WTC11 (cell line): ENCODE measurements at regions not wholly inside any gene's neighbourhood (a gene's known extent, or its start where the extent isn't known, plus 50 kb on each side); places are given as distances from the start of the nearest gene placed in this dataset.

ENCODE experiments used
- ATAC-seq: fragments of 200-7000 bp; cut with Tn5 transposase; 2 replicates; pipeline ENCODE4 v1.10.0; 2021; ENCODE audit warnings: mild to moderate bottlenecking, moderate library complexity
- CTCF ChIA-PET: fragments of 300-600 bp; sonication (Branson Sonifier 250); formaldehyde crosslinking; loops from one replicate; lab custom pipeline; 2021; ENCODE audit warnings: antibody characterized with exemption; lab: Charles Lee
- POLR2A ChIA-PET: fragments of 350-600 bp; sonication (Branson Sonifier 250); formaldehyde crosslinking; loops from one replicate; lab custom pipeline; 2021; ENCODE audit warnings: antibody characterized with exemption; lab: Charles Lee
- DNase-seq: peaks from one replicate; pipeline ENCODE4 v3.0.0; 2021; ENCODE audit warnings: low spot score
- H3K27ac Mint-ChIP-seq: 2 replicates; pipeline ENCODE4 v1.8.0; 2021; ENCODE audit warnings: mixed read lengths
- H3K27me3 Mint-ChIP-seq: 2 replicates; pipeline ENCODE4 v1.8.0; 2021; ENCODE audit warnings: low read depth, mild to moderate bottlenecking, moderate library complexity, mixed read lengths
- H3K36me3 Mint-ChIP-seq: 2 replicates; pipeline ENCODE4 v1.8.0; 2021; ENCODE audit warnings: mixed read lengths
- H3K4me1 Mint-ChIP-seq: 2 replicates; pipeline ENCODE4 v1.8.0; 2022; ENCODE audit warnings: mixed read lengths
- H3K4me3 Mint-ChIP-seq: 2 replicates; pipeline ENCODE4 v1.8.0; 2021; ENCODE audit warnings: mild to moderate bottlenecking, moderate library complexity, mixed read lengths
- H3K9me3 Mint-ChIP-seq: 2 replicates; pipeline ENCODE4 v1.8.0; 2021; ENCODE audit warnings: mixed read lengths
- AR ChIP-seq: fragments of 250-450 bp; sonication (Bioruptor Pico); IDR thresholded peaks from 2 replicates; pipeline ENCODE4 v1.9.0; 2021; ENCODE audit warnings: mild to moderate bottlenecking
- ATF6 ChIP-seq: sonication (generic); formaldehyde crosslinking; IDR thresholded peaks from 2 replicates; pipeline ENCODE4 v1.8.1; 2023; ENCODE audit warnings: mild to moderate bottlenecking, missing genetic modification reagents
- E2F1 ChIP-seq: sonication (generic); formaldehyde crosslinking; IDR thresholded peaks from 2 replicates; pipeline ENCODE4 v1.8.0; 2022; ENCODE audit warnings: mild to moderate bottlenecking, missing genetic modification reagents
- EMX1 ChIP-seq: fragments of 250-450 bp; sonication (Bioruptor Pico); IDR thresholded peaks from 2 replicates; pipeline ENCODE4 v1.8.0; 2021; ENCODE audit warnings: mild to moderate bottlenecking
- ETV6 ChIP-seq: sonication (generic); formaldehyde crosslinking; IDR thresholded peaks from 2 replicates; pipeline ENCODE4 v1.8.1; 2022; ENCODE audit warnings: mild to moderate bottlenecking, missing genetic modification reagents
- FOXK1 ChIP-seq: sonication (generic); formaldehyde crosslinking; IDR thresholded peaks from 2 replicates; pipeline ENCODE4 v1.8.0; 2022; ENCODE audit warnings: mild to moderate bottlenecking, moderate library complexity, missing genetic modification reagents
- GTF2I ChIP-seq: fragments of 250-450 bp; sonication (Bioruptor Pico); conservative IDR thresholded peaks from 2 replicates; pipeline ENCODE4 v1.4.0; 2021; ENCODE audit warnings: mild to moderate bottlenecking
- HMGXB4 ChIP-seq: sonication (generic); formaldehyde crosslinking; IDR thresholded peaks from 2 replicates; pipeline ENCODE4 v1.8.1; 2023; ENCODE audit warnings: mild to moderate bottlenecking, moderate library complexity, missing genetic modification reagents
- IRF1 ChIP-seq: sonication (generic); formaldehyde crosslinking; IDR thresholded peaks from 2 replicates; pipeline ENCODE4 v1.8.0; 2023; ENCODE audit warnings: missing genetic modification reagents
- NFYB ChIP-seq: sonication (generic); formaldehyde crosslinking; conservative IDR thresholded peaks from 2 replicates; pipeline ENCODE4 v1.8.0; 2022; ENCODE audit warnings: low read depth, missing genetic modification reagents
- NR2C2 ChIP-seq: sonication (generic); formaldehyde crosslinking; IDR thresholded peaks from 2 replicates; pipeline ENCODE4 v1.8.0; 2022; ENCODE audit warnings: mild to moderate bottlenecking, missing genetic modification reagents
- SMAD4 ChIP-seq: sonication (generic); formaldehyde crosslinking; IDR thresholded peaks from 2 replicates; pipeline ENCODE4 v1.8.0; 2022; ENCODE audit warnings: mild to moderate bottlenecking, missing genetic modification reagents
- ZNF232 ChIP-seq: sonication (generic); formaldehyde crosslinking; IDR thresholded peaks from 2 replicates; pipeline ENCODE4 v1.8.0; 2022; ENCODE audit warnings: mild to moderate bottlenecking, missing genetic modification reagents
- ZNF263 ChIP-seq: sonication (generic); formaldehyde crosslinking; IDR thresholded peaks from 2 replicates; pipeline ENCODE4 v1.8.1; 2022; ENCODE audit warnings: low read depth, mild to moderate bottlenecking, moderate library complexity, missing genetic modification reagents
- ZNF396 ChIP-seq: fragments of 250-450 bp; sonication (Bioruptor Pico); IDR thresholded peaks from 2 replicates; pipeline ENCODE4 v1.8.0; 2021; ENCODE audit warnings: mild to moderate bottlenecking, moderate library complexity, borderline replicate concordance
- ZNF425 ChIP-seq: fragments of 250-450 bp; sonication (Bioruptor Pico); conservative IDR thresholded peaks from 2 replicates; pipeline ENCODE4 v1.9.0; 2021; ENCODE audit warnings: mild to moderate bottlenecking
- ZSCAN18 ChIP-seq: fragments of 250-450 bp; sonication (Bioruptor Pico); IDR thresholded peaks from 2 replicates; pipeline ENCODE4 v2.1.2; 2022; ENCODE audit warnings: mild to moderate bottlenecking, moderate library complexity

GRCh38 chr2:509888-510287 lies 167.3 kb downstream of the TMEM18 start:
- Mint-ChIP-seq H3K4me3 (no peak overlapping the region), H3K9me3 (peaks cover 13% of the 10 kb centered on the region), H3K27me3 (peaks cover 55% of the 10 kb centered on the region), H3K4me1 (peaks cover 25% of the 10 kb centered on the region), H3K27ac (no peak overlapping the region), H3K36me3 (no peaks in the 10 kb centered on the region)
- CTCF ChIA-PET, result no interaction called here
- POLR2A ChIA-PET, result no interaction called here
- TF ChIP-seq ETV6 (CRISPR knock-in tag) (no peak), SMAD4 (CRISPR knock-in tag) (no peak), EMX1 (no peak), NR2C2 (CRISPR knock-in tag) (no peak), ZNF263 (CRISPR knock-in tag) (no peak), E2F1 (CRISPR knock-in tag) (no peak), IRF1 (CRISPR knock-in tag) (no peak), ZSCAN18 (CRISPR knock-in tag) (no peak), ZNF396 (CRISPR knock-in tag) (no peak), ATF6 (CRISPR knock-in tag) (no peak), AR (CRISPR knock-in tag) (no peak), ZNF425 (CRISPR knock-in tag) (no peak)
- DNase-seq (no peak), ATAC-seq (no peak)

GRCh38 chr2:508121-508520 lies 169.1 kb downstream of the TMEM18 start:
- no peak overlapping the region for H3K27ac Mint-ChIP-seq
- peaks cover 13% of the 10 kb centered on the region for H3K9me3 Mint-ChIP-seq
- no peak for ATAC-seq
- no peak for DNase-seq
- no peak overlapping the region for H3K4me3 Mint-ChIP-seq
- H3K36me3 Mint-ChIP-seq, result no peaks in the 10 kb centered on the region
- peaks cover 67% of the 10 kb centered on the region for H3K27me3 Mint-ChIP-seq
- H3K4me1 Mint-ChIP-seq, result peaks cover 22% of the 10 kb centered on the region
- ChIA-PET CTCF (no interaction called here), POLR2A (no interaction called here)
- TF ChIP-seq FOXK1 (CRISPR knock-in tag), result no peak
- TF ChIP-seq GTF2I (CRISPR knock-in tag), result no peak
- TF ChIP-seq HMGXB4, result no peak
- TF ChIP-seq ZNF232 (CRISPR knock-in tag), result no peak
- TF ChIP-seq AR (CRISPR knock-in tag), result no peak
- no peak for TF ChIP-seq NFYB (CRISPR knock-in tag)
